ENCODE measurements at regions not wholly inside any gene's neighbourhood (a gene's known extent, or its start where the extent isn't known, plus 50 kb on each side); places are given as distances from the start of the nearest gene placed in this dataset.

GRCh38 chr5:128895122-128895521, 70.2 kb upstream of the SLC27A6 start:
- no peaks in the 10 kb centered on the region for H3K9me2 ChIP-seq (ENCODE audit: insufficient read depth)
- H3K36me3 ChIP-seq (ENCODE audit: low read depth) = no peaks in the 10 kb centered on the region
- TF ChIP-seq EZH2phosphoT487 (IDR thresholded peaks at IDR 0.05; ENCODE audit: insufficient read depth, low read depth) = no peak
- TF ChIP-seq EZH2 (IDR thresholded peaks at IDR 0.05; ENCODE audit: insufficient read depth, poor library complexity, severe bottlenecking) = no peak
- H4K20me1 ChIP-seq (ENCODE audit: insufficient read depth) = no peaks in the 10 kb centered on the region
- H3K9me3 ChIP-seq (ENCODE audit: low read depth) = no peaks in the 10 kb centered on the region
- no peak overlapping the region for H3K9ac ChIP-seq
- no peak overlapping the region for H3K4me3 ChIP-seq
- H3K27me3 ChIP-seq (replicated peaks; ENCODE audit: insufficient read depth) = no peaks in the 10 kb centered on the region
- no peak for DNase-seq
- no peak overlapping the region for H2AFZ ChIP-seq
- H3K4me1 ChIP-seq (ENCODE audit: insufficient read depth) = no peaks in the 10 kb centered on the region
- H3F3A ChIP-seq (ENCODE audit: insufficient read depth) = no peaks in the 10 kb centered on the region
- H3K4me2 ChIP-seq (ENCODE audit: unreplicated experiment) = no peak overlapping the region
- in situ Hi-C loops (cut with MboI) = no loop called here
- no peaks in the 10 kb centered on the region for H3K79me2 ChIP-seq (ENCODE audit: insufficient read depth)
- H3K27ac ChIP-seq = no peak overlapping the region

GRCh38 chr5:128896675-128897074, 68.6 kb upstream of the SLC27A6 start:
- no peak for TF ChIP-seq EZH2phosphoT487 (IDR thresholded peaks at IDR 0.05; ENCODE audit: insufficient read depth, low read depth)
- H3K4me3 ChIP-seq = no peak overlapping the region
- H3K27me3 ChIP-seq (replicated peaks; ENCODE audit: insufficient read depth) = no peaks in the 10 kb centered on the region
- H3K9me2 ChIP-seq (ENCODE audit: insufficient read depth) = no peaks in the 10 kb centered on the region
- H3K4me2 ChIP-seq (ENCODE audit: unreplicated experiment) = no peak overlapping the region
- no peak for DNase-seq
- no peaks in the 10 kb centered on the region for H3K4me1 ChIP-seq (ENCODE audit: insufficient read depth)
- no peaks in the 10 kb centered on the region for H3K79me2 ChIP-seq (ENCODE audit: insufficient read depth)
- in situ Hi-C loops (cut with MboI) = no loop called here
- no peaks in the 10 kb centered on the region for H4K20me1 ChIP-seq (ENCODE audit: insufficient read depth)
- no peak overlapping the region for H3K9ac ChIP-seq
- no peaks in the 10 kb centered on the region for H3K9me3 ChIP-seq (ENCODE audit: low read depth)
- WGBS, 2 experiments (ENCODE audit: low coverage in 1 of 2, low lambda C conversion rate in 2 of 2, missing lambda C conversion rate in 2 of 2) = 42 to 44% methylated on average over 2 of the region's 2 CpGs
- H3K36me3 ChIP-seq (ENCODE audit: low read depth) = no peaks in the 10 kb centered on the region
- H3K27ac ChIP-seq = no peak overlapping the region
- H2AFZ ChIP-seq = no peak overlapping the region
- no peaks in the 10 kb centered on the region for H3F3A ChIP-seq (ENCODE audit: insufficient read depth)

- Histone ChIP-seq H3K9me2 (ENCODE audit: insufficient read depth) (no peaks in the 10 kb centered on the region), H3K27me3 (replicated peaks; ENCODE audit: insufficient read depth) (no peaks in the 10 kb centered on the region), H3K27ac (no peak overlapping the region), H3K9me3 (ENCODE audit: low read depth) (no peaks in the 10 kb centered on the region), H3K79me2 (ENCODE audit: insufficient read depth) (no peaks in the 10 kb centered on the region), H3K4me3 (no peak overlapping the region), H4K20me1 (ENCODE audit: insufficient read depth) (no peaks in the 10 kb centered on the region), H3K4me2 (ENCODE audit: unreplicated experiment) (no peak overlapping the region), H3F3A (ENCODE audit: insufficient read depth) (no peaks in the 10 kb centered on the region), H3K9ac (no peak overlapping the region), H3K4me1 (ENCODE audit: insufficient read depth) (no peaks in the 10 kb centered on the region), H2AFZ (no peak overlapping the region), H3K36me3 (ENCODE audit: low read depth) (no peaks in the 10 kb centered on the region)
- DNase-seq = no peak
- no peak for TF ChIP-seq EZH2 (IDR thresholded peaks at IDR 0.05; ENCODE audit: insufficient read depth, poor library complexity, severe bottlenecking)
- 39% methylated on average over 5 of the region's 5 CpGs for WGBS, 2 experiments (ENCODE audit: low coverage in 1 of 2, low lambda C conversion rate in 2 of 2, missing lambda C conversion rate in 2 of 2)
- in situ Hi-C loops (cut with MboI) = no loop called here
Observed at GRCh38 chr5:128903550-128903949, 61.7 kb upstream of the SLC27A6 start.

GRCh38 chr5:128904805-128905567, 60.3 kb upstream of the SLC27A6 start:
- no peak for DNase-seq
- WGBS, 2 experiments (ENCODE audit: low coverage in 1 of 2, low lambda C conversion rate in 2 of 2, missing lambda C conversion rate in 2 of 2) = 49 to 50% methylated on average over 3 of the region's 3 CpGs
- TF ChIP-seq EZH2 (IDR thresholded peaks at IDR 0.05; ENCODE audit: insufficient read depth, poor library complexity, severe bottlenecking) = no peak
- TF ChIP-seq EZH2phosphoT487 (IDR thresholded peaks at IDR 0.05; ENCODE audit: insufficient read depth, low read depth) = no peak
- no peaks in the 10 kb centered on the region for H3K27me3 ChIP-seq (replicated peaks; ENCODE audit: insufficient read depth)
- no peaks in the 10 kb centered on the region for H3K36me3 ChIP-seq (ENCODE audit: low read depth)
- no peak overlapping the region for H3K9ac ChIP-seq
- H3K27ac ChIP-seq = no peak overlapping the region
- H3F3A ChIP-seq (ENCODE audit: insufficient read depth) = no peaks in the 10 kb centered on the region
- no peak overlapping the region for H3K4me3 ChIP-seq
- H3K4me1 ChIP-seq (ENCODE audit: insufficient read depth) = no peaks in the 10 kb centered on the region
- H2AFZ ChIP-seq = no peak overlapping the region
- no peaks in the 10 kb centered on the region for H3K79me2 ChIP-seq (ENCODE audit: insufficient read depth)
- in situ Hi-C loops (cut with MboI) = no loop called here
- no peaks in the 10 kb centered on the region for H3K9me2 ChIP-seq (ENCODE audit: insufficient read depth)
- H3K9me3 ChIP-seq (ENCODE audit: low read depth) = no peaks in the 10 kb centered on the region
- no peak overlapping the region for H3K4me2 ChIP-seq (ENCODE audit: unreplicated experiment)
- no peaks in the 10 kb centered on the region for H4K20me1 ChIP-seq (ENCODE audit: insufficient read depth)

GRCh38 chr5:128905568-128906110, 59.6 kb upstream of the SLC27A6 start:
- H3K79me2 ChIP-seq (ENCODE audit: insufficient read depth) = no peaks in the 10 kb centered on the region
- no peaks in the 10 kb centered on the region for H3K36me3 ChIP-seq (ENCODE audit: low read depth)
- H3K27me3 ChIP-seq (replicated peaks; ENCODE audit: insufficient read depth) = no peaks in the 10 kb centered on the region
- H3K4me2 ChIP-seq (ENCODE audit: unreplicated experiment) = no peak overlapping the region
- TF ChIP-seq EZH2 (IDR thresholded peaks at IDR 0.05; ENCODE audit: insufficient read depth, poor library complexity, severe bottlenecking) (no peak), EZH2phosphoT487 (IDR thresholded peaks at IDR 0.05; ENCODE audit: insufficient read depth, low read depth) (no peak)
- no peaks in the 10 kb centered on the region for H3K9me3 ChIP-seq (ENCODE audit: low read depth)
- no peak overlapping the region for H3K4me3 ChIP-seq
- no peak overlapping the region for H2AFZ ChIP-seq
- peak; percentile 54 for DNase-seq
- no peaks in the 10 kb centered on the region for H4K20me1 ChIP-seq (ENCODE audit: insufficient read depth)
- H3K9ac ChIP-seq = no peak overlapping the region
- H3F3A ChIP-seq (ENCODE audit: insufficient read depth) = no peaks in the 10 kb centered on the region
- in situ Hi-C loops (cut with MboI) = no loop called here
- H3K9me2 ChIP-seq (ENCODE audit: insufficient read depth) = no peaks in the 10 kb centered on the region
- no peak overlapping the region for H3K27ac ChIP-seq
- 26 to 30% methylated on average over 4 of the region's 4 CpGs for WGBS, 2 experiments (ENCODE audit: low coverage in 1 of 2, low lambda C conversion rate in 2 of 2, missing lambda C conversion rate in 2 of 2)
- no peaks in the 10 kb centered on the region for H3K4me1 ChIP-seq (ENCODE audit: insufficient read depth)
